ENCODE measurements at regions not wholly inside any gene's neighbourhood (a gene's known extent, or its start where the extent isn't known, plus 50 kb on each side); places are given as distances from the start of the nearest gene placed in this dataset.
"Not testable (repeated sequence)": the region's sequence is repeated elsewhere in the genome, so short reads cannot be mapped to it uniquely, and the experiment has no call there.

DNA sequence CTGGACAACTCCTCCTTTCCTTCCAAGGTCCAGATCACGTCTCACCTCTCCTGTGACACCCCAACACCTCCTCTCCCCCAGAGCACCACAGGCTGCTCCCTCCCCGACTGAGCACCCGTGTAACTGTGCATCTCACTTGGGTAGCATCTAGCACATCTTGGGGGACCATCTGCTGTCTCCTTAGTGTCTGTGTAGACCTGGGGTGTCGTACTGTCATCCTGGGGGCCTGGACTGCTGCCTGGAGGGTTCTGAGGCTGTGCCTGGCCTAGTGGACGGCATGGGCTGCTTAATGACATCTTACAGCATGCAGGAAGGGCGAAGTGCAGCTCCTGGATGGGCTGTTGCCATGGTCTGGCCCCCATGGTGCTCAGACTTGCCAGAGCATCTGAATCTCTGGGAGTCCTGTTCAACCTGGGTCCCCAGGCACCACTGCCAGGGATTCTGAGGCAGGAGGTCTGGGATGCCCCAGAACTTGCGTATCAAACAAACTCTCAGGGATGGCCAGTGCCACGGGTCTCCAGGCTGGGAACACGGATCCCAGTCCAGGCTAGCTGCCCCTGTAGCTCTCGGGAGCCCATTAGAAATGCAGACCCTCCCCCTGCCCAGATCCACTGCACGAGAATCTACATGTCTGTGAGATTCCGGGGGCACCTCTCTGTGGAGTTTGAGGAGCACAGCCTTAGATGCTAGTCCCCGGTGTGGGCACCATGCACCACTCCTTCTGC is 194.4 kb upstream of the ZNF469 start:
- H4K20me1 ChIP-seq (replicated peaks in 1 of 2; ENCODE audit: control insufficient read depth in 1 of 2, insufficient read depth in 2 of 2, low read length in 2 of 2); H3K23me2 ChIP-seq (ENCODE audit: low read depth, low read length); H3K27ac ChIP-seq (ENCODE audit: low read depth, low read length); H3K18ac ChIP-seq (ENCODE audit: extremely low read depth, low read length); H3K79me1 ChIP-seq (ENCODE audit: low read depth, low read length); H3K4me1 ChIP-seq (replicated peaks in 1 of 4; ENCODE audit: control insufficient read depth in 3 of 4, insufficient read depth in 4 of 4, low read length in 3 of 4); H3K27me3 ChIP-seq (replicated peaks in 1 of 4; ENCODE audit: control insufficient read depth in 3 of 4, extremely low read depth in 1 of 4, insufficient read depth in 3 of 4, low read length in 3 of 4); H3K56ac ChIP-seq (replicated peaks; ENCODE audit: insufficient read length, low read depth, low read length); H3K4me2 ChIP-seq (ENCODE audit: insufficient read depth in 1 of 2, low read depth in 2 of 2, low read length in 2 of 2); H3K4ac ChIP-seq (replicated peaks; ENCODE audit: insufficient read length, low read depth, low read length); H3K4me3 ChIP-seq (ENCODE audit: extremely low read depth in 1 of 4, insufficient read depth in 2 of 4, low read depth in 3 of 4, low read length in 4 of 4); FAIRE-seq; H2BK15ac ChIP-seq (ENCODE audit: low read length); H3K79me2 ChIP-seq (ENCODE audit: control insufficient read depth in 1 of 2, insufficient read depth in 2 of 2, low read length in 2 of 2); H2BK20ac ChIP-seq (ENCODE audit: low read length); H4K91ac ChIP-seq (replicated peaks; ENCODE audit: insufficient read length, low read length); H3K36me3 ChIP-seq (ENCODE audit: control insufficient read depth in 2 of 4, insufficient read depth in 4 of 4, low read length in 3 of 4); H3K23ac ChIP-seq (ENCODE audit: insufficient read length); POLR2A ChIA-PET (ENCODE audit: partially characterized antibody); H2AFZ ChIP-seq (ENCODE audit: low read length); H2AK5ac ChIP-seq (ENCODE audit: low read depth, low read length); H4K8ac ChIP-seq (ENCODE audit: extremely low read depth, insufficient read depth, low read length); H3K9ac ChIP-seq (replicated peaks in 1 of 4; ENCODE audit: extremely low read depth in 1 of 4, low read depth in 3 of 4, low read length in 3 of 4); H2BK5ac ChIP-seq (ENCODE audit: low read depth, low read length); H4K5ac ChIP-seq (ENCODE audit: insufficient read length, low read depth, low read length); H2BK12ac ChIP-seq (ENCODE audit: low read depth, low read length); H3K14ac ChIP-seq (ENCODE audit: insufficient read length); H3K9me3 ChIP-seq (ENCODE audit: insufficient read depth in 2 of 2, low read depth in 1 of 2, low read length in 1 of 2); DNase-seq (ENCODE audit: low read depth in 1 of 2, low spot score in 2 of 2); CTCF ChIA-PET (ENCODE audit: partially characterized antibody); H2BK120ac ChIP-seq (replicated peaks; ENCODE audit: low read depth, low read length): not testable (repeated sequence)
- WGBS, 2 experiments (ENCODE audit: extremely low coverage in 1 of 2, insufficient coverage in 1 of 2, insufficient read length in 1 of 2, insufficient replicate concordance in 2 of 2, low coverage in 1 of 2, low lambda C conversion rate in 2 of 2, missing lambda C conversion rate in 1 of 2), result 96% methylated on average over 8 of the region's 13 CpGs; no CpG with 5 or more reads in 1 of the 2 experiments

DNA sequence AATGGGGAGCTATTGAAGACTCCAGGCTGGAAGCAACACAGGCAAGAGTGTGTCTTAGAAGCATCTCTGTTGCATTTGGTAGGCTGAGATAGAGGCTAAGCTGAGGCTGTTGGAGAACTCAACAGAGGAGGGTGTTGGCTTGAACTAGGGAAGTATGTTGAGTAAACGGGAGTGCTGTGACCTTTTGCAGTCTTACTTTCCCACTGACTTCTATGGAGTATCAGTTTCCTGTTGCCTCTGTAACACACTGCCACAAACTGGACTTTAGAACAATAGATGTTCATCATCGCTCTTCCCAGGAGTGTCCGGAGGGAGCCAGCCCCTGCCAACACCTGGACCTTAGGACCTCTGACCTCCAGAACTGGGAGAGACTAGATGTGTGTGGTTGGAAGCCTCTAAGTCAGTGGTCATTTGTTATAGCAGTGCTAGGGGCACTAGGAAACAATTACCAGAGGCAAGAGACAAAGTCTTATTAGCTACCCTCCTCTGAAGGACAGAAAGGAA is 192.1 kb upstream of the ZNF469 start:
- H3K79me1 ChIP-seq (ENCODE audit: low read depth, low read length); H3K4ac ChIP-seq (replicated peaks; ENCODE audit: insufficient read length, low read depth, low read length); H3K9me3 ChIP-seq (ENCODE audit: insufficient read depth in 2 of 2, low read depth in 1 of 2, low read length in 1 of 2); H3K14ac ChIP-seq (ENCODE audit: insufficient read length); H3K4me3 ChIP-seq (ENCODE audit: extremely low read depth in 1 of 4, insufficient read depth in 2 of 4, low read depth in 3 of 4, low read length in 4 of 4); H4K8ac ChIP-seq (ENCODE audit: extremely low read depth, insufficient read depth, low read length); H3K79me2 ChIP-seq (ENCODE audit: control insufficient read depth in 1 of 2, insufficient read depth in 2 of 2, low read length in 2 of 2); H3K36me3 ChIP-seq (ENCODE audit: control insufficient read depth in 2 of 4, insufficient read depth in 4 of 4, low read length in 3 of 4); H3K23ac ChIP-seq (ENCODE audit: insufficient read length); H3K27ac ChIP-seq (ENCODE audit: low read depth, low read length); H2AFZ ChIP-seq (ENCODE audit: low read length); H3K9ac ChIP-seq (replicated peaks in 1 of 4; ENCODE audit: extremely low read depth in 1 of 4, low read depth in 3 of 4, low read length in 3 of 4); H2AK5ac ChIP-seq (ENCODE audit: low read depth, low read length); H4K20me1 ChIP-seq (replicated peaks in 1 of 2; ENCODE audit: control insufficient read depth in 1 of 2, insufficient read depth in 2 of 2, low read length in 2 of 2); H2BK5ac ChIP-seq (ENCODE audit: low read depth, low read length); H3K56ac ChIP-seq (replicated peaks; ENCODE audit: insufficient read length, low read depth, low read length); POLR2A ChIA-PET (ENCODE audit: partially characterized antibody); CTCF ChIA-PET (ENCODE audit: partially characterized antibody); FAIRE-seq; H2BK120ac ChIP-seq (replicated peaks; ENCODE audit: low read depth, low read length); H3K4me2 ChIP-seq (ENCODE audit: insufficient read depth in 1 of 2, low read depth in 2 of 2, low read length in 2 of 2); H2BK20ac ChIP-seq (ENCODE audit: low read length); H3K4me1 ChIP-seq (replicated peaks in 1 of 4; ENCODE audit: control insufficient read depth in 3 of 4, insufficient read depth in 4 of 4, low read length in 3 of 4); H2BK12ac ChIP-seq (ENCODE audit: low read depth, low read length); H4K91ac ChIP-seq (replicated peaks; ENCODE audit: insufficient read length, low read length); H2BK15ac ChIP-seq (ENCODE audit: low read length); H3K27me3 ChIP-seq (replicated peaks in 1 of 4; ENCODE audit: control insufficient read depth in 3 of 4, extremely low read depth in 1 of 4, insufficient read depth in 3 of 4, low read length in 3 of 4); H3K23me2 ChIP-seq (ENCODE audit: low read depth, low read length); H4K5ac ChIP-seq (ENCODE audit: insufficient read length, low read depth, low read length); H3K18ac ChIP-seq (ENCODE audit: extremely low read depth, low read length); DNase-seq (ENCODE audit: low read depth in 1 of 2, low spot score in 2 of 2): not testable (repeated sequence)
- 100% methylated on average over 1 of the region's 3 CpGs; no CpG with 5 or more reads in 1 of the 2 experiments for WGBS, 2 experiments (ENCODE audit: extremely low coverage in 1 of 2, insufficient coverage in 1 of 2, insufficient read length in 1 of 2, insufficient replicate concordance in 2 of 2, low coverage in 1 of 2, low lambda C conversion rate in 2 of 2, missing lambda C conversion rate in 1 of 2)

Measured in H1 (cell line).